HK-2 (cell line): ENCODE measurements at regions not wholly inside any gene's neighbourhood (a gene's known extent, or its start where the extent isn't known, plus 50 kb on each side); places are given as distances from the start of the nearest gene placed in this dataset.
"Not testable (repeated sequence)": the region's sequence is repeated elsewhere in the genome, so short reads cannot be mapped to it uniquely, and the experiment has no call there.

Source experiments
- DNase-seq: peaks from one replicate; pipeline ENCODE4 v3.0.0-alpha.2; 2018; ENCODE audit not compliant: unreplicated experiment

- DNase-seq: no peak
Measured at GRCh38 chr3:137438561-137438960, 325.6 kb upstream of the SOX14 start.

GRCh38 chr3:137460944-137461343, 303.2 kb upstream of the SOX14 start:
- no peak for DNase-seq

- no peak for DNase-seq
Measured at GRCh38 chr3:137463131-137463530, 301.0 kb upstream of the SOX14 start.

GRCh38 chr3:137464341-137464740, 299.8 kb upstream of the SOX14 start:
- DNase-seq: no peak

- no peak for DNase-seq
Measured at GRCh38 chr3:137468446-137468845, 295.7 kb upstream of the SOX14 start.

- DNase-seq: no peak
Measured at GRCh38 chr3:137469263-137469662, 294.9 kb upstream of the SOX14 start.

- no peak for DNase-seq
Measured at GRCh38 chr3:137471130-137471529, 293.0 kb upstream of the SOX14 start.

GRCh38 chr3:137471558-137472204, 292.4 kb upstream of the SOX14 start:
- DNase-seq: no peak

- no peak for DNase-seq
Measured at GRCh38 chr3:137477614-137478013, 286.5 kb upstream of the SOX14 start.

- DNase-seq: no peak
Measured at GRCh38 chr3:137509354-137510045, 254.6 kb upstream of the SOX14 start.

- DNase-seq: no peak
Measured at GRCh38 chr3:137511655-137512054, 252.5 kb upstream of the SOX14 start.

- no peak for DNase-seq
Measured at GRCh38 chr3:137514853-137515252, 249.3 kb upstream of the SOX14 start.

GRCh38 chr3:137519602-137520001, 244.5 kb upstream of the SOX14 start:
- DNase-seq: no peak

- DNase-seq: no peak
Measured at GRCh38 chr3:137524751-137525150, 239.4 kb upstream of the SOX14 start.

GRCh38 chr3:137525471-137525870, 238.6 kb upstream of the SOX14 start:
- no peak for DNase-seq

GRCh38 chr3:137542049-137542448, 222.1 kb upstream of the SOX14 start:
- DNase-seq: no peak

- DNase-seq: no peak
Measured at GRCh38 chr3:137554242-137554641, 209.9 kb upstream of the SOX14 start.

- DNase-seq: no peak
Measured at GRCh38 chr3:137568880-137569279, 195.2 kb upstream of the SOX14 start.

- no peak for DNase-seq
Measured at GRCh38 chr3:137572931-137573330, 191.2 kb upstream of the SOX14 start.

GRCh38 chr3:137582484-137582883, 181.6 kb upstream of the SOX14 start:
- no peak for DNase-seq

- no peak for DNase-seq
Measured at GRCh38 chr3:137583256-137583655, 180.9 kb upstream of the SOX14 start.

- no peak for DNase-seq
Measured at GRCh38 chr3:137588871-137589270, 175.2 kb upstream of the SOX14 start.

- not testable (repeated sequence) for DNase-seq
Measured at GRCh38 chr3:137595415-137595814, 168.7 kb upstream of the SOX14 start.

- DNase-seq: no peak
Measured at GRCh38 chr3:137610723-137611122, 153.4 kb upstream of the SOX14 start.
